Spinal cord (tissue), 10 donors: ENCODE measurements at regions not wholly inside any gene's neighbourhood (a gene's known extent, or its start where the extent isn't known, plus 50 kb on each side); places are given as distances from the start of the nearest gene placed in this dataset. TPM values are rescaled to one million over a fixed set of nuclear protein-coding genes. Genes with fewer than 3 reads are reported as not detected.
A peak's percentile ranks its signal among the peaks of the same experiment; 100 is the strongest.
"Not testable (repeated sequence)": the region's sequence is repeated elsewhere in the genome, so short reads cannot be mapped to it uniquely, and the experiment has no call there.

ENCODE experiments used
- DNase-seq, 6 donors: peaks; one replicate each; pipeline versions ENCODE4 v3.0.0 to v3.0.0-alpha.2; 2013 to 2015; ENCODE audit warnings: low spot score in 6 of 6, low read depth in 4 of 6
- H3K27ac ChIP-seq: one replicate; pipeline ENCODE4 v1.5.1; 2013; ENCODE audit warnings: low read depth, low read length, control low read depth
- H3K27me3 ChIP-seq: one replicate; pipeline ENCODE4 v1.6.1; 2013; ENCODE audit warnings: low read length; ENCODE audit not compliant: control insufficient read depth, insufficient read depth
- H3K36me3 ChIP-seq: one replicate; pipeline ENCODE4 v1.6.1; 2013; ENCODE audit warnings: low read length; ENCODE audit not compliant: control insufficient read depth, insufficient read depth
- H3K4me1 ChIP-seq: one replicate; pipeline ENCODE4 v1.6.1; 2013; ENCODE audit warnings: low read length; ENCODE audit not compliant: control insufficient read depth, insufficient read depth
- H3K4me3 ChIP-seq: one replicate; pipeline ENCODE4 v1.5.1; 2013; ENCODE audit warnings: low read depth, low read length, control low read depth
- H3K9me3 ChIP-seq: one replicate; pipeline ENCODE4 v1.6.1; 2013; ENCODE audit warnings: low read length; ENCODE audit not compliant: control insufficient read depth, insufficient read depth
- WGBS: methylation state at CpG from one replicate; pipeline ENCODE4 v1.1.5; 2013; ENCODE audit warnings: missing lambda C conversion rate; ENCODE audit not compliant: insufficient coverage; 5-methylcytosine and 5-hydroxymethylcytosine counted together
- small RNA-seq: library from RNA; depleted of rRNA; stranded (forward); fragments of <200 nt; gene quantifications from one replicate; pipeline ENCODE3, GENCODE V24; 2014; ENCODE audit warnings: low replicate concordance
- donor health status: healthy.

- Histone ChIP-seq H3K27ac (no peak overlapping the region), H3K4me1 (no peaks in the 10 kb centered on the region), H3K36me3 (no peaks in the 10 kb centered on the region), H3K4me3 (no peak overlapping the region), H3K27me3 (no peaks in the 10 kb centered on the region), H3K9me3 (no peaks in the 10 kb centered on the region)
- peak in 3 of 6 donors; percentile 3 to 51 (median 16) for DNase-seq
- WGBS = 71% methylated on average over 4 of the region's 6 CpGs
These were observed 77.5 kb downstream of the DLEU7 start for GRCh38 chr13:50766013-50766412.

DNA sequence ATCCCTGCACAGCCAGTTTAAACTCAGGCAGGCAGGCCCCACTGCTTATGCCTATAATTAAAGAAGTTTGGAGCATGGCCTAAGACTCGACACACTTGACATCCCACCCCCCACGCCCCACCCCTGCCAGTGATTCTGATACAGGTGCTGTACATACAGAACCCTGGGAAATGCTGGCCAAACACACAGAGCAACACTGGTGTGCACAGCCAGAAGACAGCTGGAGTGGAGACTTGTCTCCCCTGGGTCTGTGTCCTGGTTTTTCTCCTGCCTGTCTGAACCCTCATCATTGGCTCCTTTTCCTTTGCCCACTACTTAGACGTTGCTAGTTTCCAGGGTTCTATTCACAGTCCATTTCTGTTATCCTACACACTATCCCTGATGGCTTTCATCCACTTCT, 76.8 kb downstream of the DLEU7 start:
- DNase-seq = no peak
- 79% methylated on average over 2 of the region's 3 CpGs for WGBS
- Histone ChIP-seq H3K4me1 (no peaks in the 10 kb centered on the region), H3K4me3 (no peak overlapping the region), H3K27me3 (no peaks in the 10 kb centered on the region), H3K27ac (no peak overlapping the region), H3K36me3 (no peaks in the 10 kb centered on the region), H3K9me3 (no peaks in the 10 kb centered on the region)

DNA sequence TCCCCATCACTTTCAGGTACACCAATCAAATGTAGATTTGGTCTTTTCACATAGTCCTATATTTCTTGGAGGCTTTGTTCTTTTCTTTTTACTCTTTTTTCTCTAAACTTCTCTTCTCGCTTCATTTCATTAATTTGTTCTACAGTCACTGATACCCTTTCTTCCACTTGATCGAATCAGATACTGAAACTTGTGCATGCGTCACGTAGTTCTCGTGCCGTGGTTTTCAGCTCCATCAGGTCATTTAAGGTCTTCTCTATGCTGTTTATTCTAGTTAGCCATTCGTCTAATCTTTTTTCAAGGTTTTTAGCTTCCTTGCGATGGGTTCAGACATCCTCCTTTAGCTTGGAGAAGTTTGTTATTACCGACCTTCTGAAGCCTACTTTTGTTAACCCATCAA, 70.6 kb downstream of the DLEU7 start:
- not testable (repeated sequence) for H3K4me1 ChIP-seq, H3K9me3 ChIP-seq, H3K36me3 ChIP-seq, H3K4me3 ChIP-seq, DNase-seq, H3K27ac ChIP-seq, H3K27me3 ChIP-seq
- 91% methylated on average over 6 of the region's 9 CpGs for WGBS

Small RNA genes in the stretch of these regions (small RNA-seq; reads per million reads assigned to genes)
- not detected for gene RF02109
- not detected for gene RF02110
